GM12878 (cell line): ENCODE measurements at regions not wholly inside any gene's neighbourhood (a gene's known extent, or its start where the extent isn't known, plus 50 kb on each side); places are given as distances from the start of the nearest gene placed in this dataset.

Experiments used
- ATAC-seq: fragments of 200-7000 bp; cut with Tn5 transposase; 3 replicates; pipeline ENCODE4 v1.9.1; 2020; ENCODE audit warnings: mild to moderate bottlenecking, moderate library complexity
- BruUV-seq: library from RNA; stranded (reverse); fragments of 400-500 nt; replicated peaks from 2 replicates; lab custom pipeline; 2021; lab: Mats Ljungman, UMichigan
- CTCF ChIA-PET: fragments of 300-600 bp; sonication (Branson Sonifier 250); formaldehyde crosslinking; extraction: SDS; loops from one replicate; lab custom pipeline; 2021; ENCODE audit warnings: inconsistent platforms; lab: Yijun Ruan, JAX
- POLR2A ChIA-PET: fragments of 350-600 bp; formaldehyde crosslinking; extraction: SDS; loops from one replicate; lab custom pipeline; 2021; ENCODE audit warnings: inconsistent platforms; lab: Charles Lee
- RAD21 ChIA-PET: fragments of 300-600 bp; sonication (Branson Sonifier 250); formaldehyde crosslinking; loops from one replicate; lab custom pipeline; 2023; ENCODE audit warnings: antibody characterized with exemption; ENCODE audit not compliant: unreplicated experiment; lab: Charles Lee
- SMC1A ChIA-PET: fragments of 300-600 bp; sonication (Branson Sonifier 250); formaldehyde crosslinking; loops from one replicate; lab custom pipeline; 2023; ENCODE audit not compliant: unreplicated experiment, uncharacterized antibody; lab: Charles Lee
- DNase-seq: peaks from one replicate; pipeline ENCODE4 v3.0.0-alpha.2; 2011; ENCODE audit warnings: low read depth, low spot score
- FAIRE-seq: peaks from 3 replicates; lab custom pipeline; 2011; peaks lifted over from hg19 to GRCh38; lab: Jason Lieb, UNC
- H2AFZ ChIP-seq: 2 replicates; pipeline ENCODE4 v1.6.0; 2011; ENCODE audit warnings: low read depth, low read length, control low read depth; ENCODE audit not compliant: control insufficient read depth
- H3K27ac ChIP-seq: 2 replicates; pipeline ENCODE4 v1.5.1; 2011; ENCODE audit warnings: control low read depth; ENCODE audit not compliant: control insufficient read depth, insufficient read depth
- H3K27me3 ChIP-seq, 2 experiments: replicated peaks in 1 of 2; 2 replicates each; pipeline versions ENCODE4 v1.6.0 to v1.6.1; 2011; ENCODE audit warnings: low read length in 1 of 2; ENCODE audit not compliant: control insufficient read depth in 2 of 2, insufficient read depth in 2 of 2
- H3K36me3 ChIP-seq, 2 experiments: 2 replicates each; pipeline ENCODE4 v1.5.1; 2011; ENCODE audit warnings: low read length in 1 of 2; ENCODE audit not compliant: control insufficient read depth in 2 of 2, insufficient read depth in 2 of 2
- H3K4me1 ChIP-seq: 2 replicates; pipeline ENCODE4 v1.6.1; 2011; ENCODE audit warnings: mild to moderate bottlenecking, low read length, moderate library complexity, mixed read lengths; ENCODE audit not compliant: control insufficient read depth, insufficient read depth
- H3K4me2 ChIP-seq: 2 replicates; pipeline ENCODE4 v1.6.0; 2011; ENCODE audit warnings: control low read depth; ENCODE audit not compliant: control insufficient read depth, insufficient read depth
- H3K4me3 ChIP-seq: fragments of 200-600 bp; sonication (generic); 2 replicates; pipeline ENCODE4 v1.5.1; 2016
- H3K79me2 ChIP-seq: 2 replicates; pipeline ENCODE4 v1.6.0; 2011; ENCODE audit warnings: low read length; ENCODE audit not compliant: control insufficient read depth, insufficient read depth
- H3K9ac ChIP-seq: 2 replicates; pipeline ENCODE4 v1.8.0; 2011; ENCODE audit warnings: low read length, control low read depth, mixed read lengths; ENCODE audit not compliant: control insufficient read depth, insufficient read depth
- H3K9me3 ChIP-seq: replicated peaks from 3 replicates; pipeline ENCODE4 v1.5.1; 2011; ENCODE audit warnings: mild to moderate bottlenecking, low read length; ENCODE audit not compliant: control insufficient read depth, insufficient read depth
- H4K20me1 ChIP-seq: 2 replicates; pipeline ENCODE4 v1.6.0; 2011; ENCODE audit not compliant: control insufficient read depth, insufficient read depth
- JUNB ChIP-seq: IDR thresholded peaks from 2 replicates; pipeline ENCODE4 v1.6.1; 2016; ENCODE audit warnings: antibody characterized with exemption, mild to moderate bottlenecking
- MEF2A ChIP-seq: IDR thresholded peaks from 2 replicates; pipeline ENCODE4 v1.6.1; 2011; ENCODE audit warnings: low read depth, mild to moderate bottlenecking, low read length, moderate library complexity; ENCODE audit not compliant: insufficient read depth
- NR2C2 ChIP-seq: IDR thresholded peaks from 2 replicates; pipeline ENCODE4 v1.6.1; 2011; ENCODE audit warnings: borderline replicate concordance, low read depth; ENCODE audit not compliant: control insufficient read depth, insufficient read length
- RUNX3 ChIP-seq: IDR thresholded peaks from 2 replicates; pipeline ENCODE4 v1.6.1; 2012; ENCODE audit warnings: low read length, inconsistent platforms
- SPI1 ChIP-seq: IDR thresholded peaks from 2 replicates; pipeline ENCODE4 v1.6.1; 2011; ENCODE audit warnings: low read depth, mild to moderate bottlenecking, low read length, moderate library complexity, borderline replicate concordance; ENCODE audit not compliant: insufficient read depth
- TAF1 ChIP-seq: IDR thresholded peaks from 2 replicates; pipeline ENCODE4 v1.6.1; 2011; ENCODE audit warnings: mild to moderate bottlenecking, low read depth, low read length, borderline replicate concordance
- in situ Hi-C: fragments of 300-500 bp; cut with MboI; formaldehyde crosslinking; loops from 9 replicates; pipeline ENCODE4 v1.14.3; 2018; ENCODE audit warnings: mixed read lengths
- intact Hi-C: fragments of 100-400 bp; cut with micrococcal nuclease; formaldehyde crosslinking; loops from one replicate; pipeline ENCODE4 v1.14.2; 2022; ENCODE audit not compliant: unreplicated experiment
- TF ChIP-seq, protein P1 (sequence below): fragments of 450-650 bp; IDR thresholded peaks from 2 replicates; pipeline ENCODE4 v1.6.1; 2018; ENCODE audit warnings: mild to moderate bottlenecking, low read depth, moderate library complexity; ENCODE audit not compliant: partially characterized antibody

DNA sequence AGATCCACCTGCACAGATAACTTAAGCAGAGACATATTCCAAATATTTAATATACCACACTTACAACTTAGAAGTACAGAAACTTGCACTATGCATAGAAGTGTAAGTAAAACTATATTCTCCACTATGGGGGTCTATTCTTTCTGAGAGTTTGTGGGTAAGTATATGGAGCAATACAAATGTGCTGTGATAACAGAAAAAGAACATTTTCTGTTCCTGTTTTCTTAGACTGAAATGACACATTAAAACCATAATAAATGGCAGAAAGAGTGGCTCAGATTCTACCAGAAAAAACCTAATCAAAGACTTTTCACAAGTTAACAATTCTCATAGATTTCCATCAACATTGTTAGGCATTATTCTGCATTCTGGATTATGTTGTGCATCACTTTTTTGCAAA, 96.6 kb upstream of the WNT7A start:
- no TSS peak for BruUV-seq
- DNase-seq = no peak
- in situ Hi-C loops (no loop called here), intact Hi-C loops (no loop called here)
- Histone ChIP-seq H3K4me3 (no peak overlapping the region), H3K27me3 (no peaks in the 10 kb centered on the region), H3K27ac (no peak overlapping the region), H3K36me3 (no peaks in the 10 kb centered on the region), H3K79me2 (no peaks in the 10 kb centered on the region), H4K20me1 (no peaks in the 10 kb centered on the region), H3K9me3 (no peaks in the 10 kb centered on the region; the same call in 1 of the 3 replicates), H2AFZ (no peak overlapping the region), H3K9ac (no peak overlapping the region), H3K4me2 (no peak overlapping the region), H3K4me1 (no peaks in the 10 kb centered on the region; the same call in 1 of the 2 replicates)
- ChIA-PET CTCF (no interaction called here), POLR2A (no interaction called here), SMC1A (no interaction called here), RAD21 (no interaction called here)
- FAIRE-seq = no peak
- TF ChIP-seq TAF1 (no peak), NR2C2 (no peak), RUNX3 (peak; percentile 64), MEF2A (0 out of 2 replicates have a peak, but pooled peaks have one; percentile 23), JUNB (peak; percentile 34), SPI1 (peak; percentile 68)
- TF ChIP-seq, protein P1, sequence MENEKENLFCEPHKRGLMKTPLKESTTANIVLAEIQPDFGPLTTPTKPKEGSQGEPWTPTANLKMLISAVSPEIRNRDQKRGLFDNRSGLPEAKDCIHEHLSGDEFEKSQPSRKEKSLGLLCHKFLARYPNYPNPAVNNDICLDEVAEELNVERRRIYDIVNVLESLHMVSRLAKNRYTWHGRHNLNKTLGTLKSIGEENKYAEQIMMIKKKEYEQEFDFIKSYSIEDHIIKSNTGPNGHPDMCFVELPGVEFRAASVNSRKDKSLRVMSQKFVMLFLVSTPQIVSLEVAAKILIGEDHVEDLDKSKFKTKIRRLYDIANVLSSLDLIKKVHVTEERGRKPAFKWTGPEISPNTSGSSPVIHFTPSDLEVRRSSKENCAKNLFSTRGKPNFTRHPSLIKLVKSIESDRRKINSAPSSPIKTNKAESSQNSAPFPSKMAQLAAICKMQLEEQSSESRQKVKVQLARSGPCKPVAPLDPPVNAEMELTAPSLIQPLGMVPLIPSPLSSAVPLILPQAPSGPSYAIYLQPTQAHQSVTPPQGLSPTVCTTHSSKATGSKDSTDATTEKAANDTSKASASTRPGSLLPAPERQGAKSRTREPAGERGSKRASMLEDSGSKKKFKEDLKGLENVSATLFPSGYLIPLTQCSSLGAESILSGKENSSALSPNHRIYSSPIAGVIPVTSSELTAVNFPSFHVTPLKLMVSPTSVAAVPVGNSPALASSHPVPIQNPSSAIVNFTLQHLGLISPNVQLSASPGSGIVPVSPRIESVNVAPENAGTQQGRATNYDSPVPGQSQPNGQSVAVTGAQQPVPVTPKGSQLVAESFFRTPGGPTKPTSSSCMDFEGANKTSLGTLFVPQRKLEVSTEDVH = no peak
- ATAC-seq = 0 out of 3 replicates have a peak, but pooled peaks have one; percentile 19
